ENCODE measurements at regions not wholly inside any gene's neighbourhood (a gene's known extent, or its start where the extent isn't known, plus 50 kb on each side); places are given as distances from the start of the nearest gene placed in this dataset.

- Histone ChIP-seq H3K36me3 (ENCODE audit: insufficient read depth) (no peaks in the 10 kb centered on the region), H3K79me2 (replicated peaks; ENCODE audit: insufficient read depth) (no peaks in the 10 kb centered on the region), H3K4me1 (ENCODE audit: insufficient read depth) (no peaks in the 10 kb centered on the region), H3K27me3 (ENCODE audit: insufficient read depth) (no peaks in the 10 kb centered on the region), H2AFZ (no peak overlapping the region), H3K4me3 (no peak overlapping the region), H4K20me1 (replicated peaks; ENCODE audit: insufficient read depth) (no peaks in the 10 kb centered on the region), H3K9me2 (ENCODE audit: insufficient read depth) (no peaks in the 10 kb centered on the region), H3F3A (replicated peaks; ENCODE audit: low read depth) (no peaks in the 10 kb centered on the region), H3K4me2 (no peak overlapping the region), H3K27ac (ENCODE audit: low read depth) (no peak overlapping the region)
- Mint-ChIP-seq H3K9me3 (no peaks in the 10 kb centered on the region), H3K27me3 (ENCODE audit: insufficient read depth, low read depth, poor library complexity) (no peaks in the 10 kb centered on the region), H3K27ac (no peak overlapping the region), H3K4me3 (no peak overlapping the region), H3K4me1 (no peaks in the 10 kb centered on the region), H3K36me3 (ENCODE audit: low read depth) (no peaks in the 10 kb centered on the region)
- no peak for DNase-seq (ENCODE audit: low spot score)
- ATAC-seq, result no peak
- TF ChIP-seq REST (IDR thresholded peaks at IDR 0.05; ENCODE audit: unreplicated experiment) (no peak), JUNB (IDR thresholded peaks at IDR 0.05; ENCODE audit: unreplicated experiment) (no peak), ZNF462 (CRISPR knock-in tag; IDR thresholded peaks at IDR 0.05) (no peak), EZH2phosphoT487 (IDR thresholded peaks at IDR 0.05; ENCODE audit: unreplicated experiment) (no peak), ZNF114 (CRISPR knock-in tag; IDR thresholded peaks at IDR 0.05) (no peak), EZH2 (IDR thresholded peaks at IDR 0.05; ENCODE audit: low read depth, unreplicated experiment) (no peak), ETS1 (IDR thresholded peaks at IDR 0.05) (no peak), ZNF331 (CRISPR knock-in tag; IDR thresholded peaks at IDR 0.05; ENCODE audit: low read depth) (no peak), CTCF (conservative IDR thresholded peaks at IDR 0.05; ENCODE audit: low read depth in 2 of 2) (no peak), CREB1 (CRISPR knock-in tag; IDR thresholded peaks at IDR 0.05; ENCODE audit: low read depth) (no peak), POLR2AphosphoS5 (IDR thresholded peaks at IDR 0.05; ENCODE audit: low read depth) (no peak), STAT1 (IDR thresholded peaks at IDR 0.05; ENCODE audit: unreplicated experiment) (no peak), NANOG (IDR thresholded peaks at IDR 0.05; ENCODE audit: borderline replicate concordance) (no peak)
Observed at GRCh38 chr21:25428537-25428936, 178.7 kb downstream of the MRPL39 start.

All from GM23338 (cell line).